Inflammatory macrophage treated with lipopolysaccharide for 1 hour (primary cell): ENCODE measurements at regions not wholly inside any gene's neighbourhood (a gene's known extent, or its start where the extent isn't known, plus 50 kb on each side); places are given as distances from the start of the nearest gene placed in this dataset.
"Not testable (repeated sequence)": the region's sequence is repeated elsewhere in the genome, so short reads cannot be mapped to it uniquely, and the experiment has no call there.

ENCODE experiments used
- DNase-seq, 2 donors: peaks; one replicate each; pipeline ENCODE4 v3.0.0-alpha.2; 2020 to 2022

- DNase-seq, result no peak
These were observed 159.4 kb downstream of the CRLF2 start for GRCh38 chrX:1053072-1053471.

- DNase-seq, result no peak
These were observed 160.4 kb downstream of the CRLF2 start for GRCh38 chrX:1052021-1052420.

GRCh38 chrX:1051421-1051820 lies 161.0 kb downstream of the CRLF2 start:
- no peak for DNase-seq

GRCh38 chrX:1045680-1046314 lies 166.7 kb downstream of the CRLF2 start:
- DNase-seq, result no peak

GRCh38 chrX:1041091-1041490 lies 171.4 kb downstream of the CRLF2 start:
- no peak for DNase-seq

GRCh38 chrX:1035931-1036330 lies 176.5 kb downstream of the CRLF2 start:
- DNase-seq, result not testable (repeated sequence)

GRCh38 chrX:1035206-1035605 lies 177.2 kb downstream of the CRLF2 start:
- DNase-seq, result no peak

- no peak for DNase-seq
These were observed 177.7 kb downstream of the CRLF2 start for GRCh38 chrX:1034717-1035116.

GRCh38 chrX:1031521-1032430 lies 180.7 kb downstream of the CRLF2 start:
- no peak for DNase-seq

- DNase-seq, result no peak
These were observed 183.0 kb downstream of the CRLF2 start for GRCh38 chrX:1029494-1029893.

- DNase-seq, result no peak
These were observed 184.8 kb downstream of the CRLF2 start for GRCh38 chrX:1027680-1028079.

- no peak for DNase-seq
These were observed 185.3 kb downstream of the CRLF2 start for GRCh38 chrX:1027133-1027532.

GRCh38 chrX:1026263-1027015 lies 186.0 kb downstream of the CRLF2 start:
- peak; percentile 20 to 38 for DNase-seq

GRCh38 chrX:1025413-1025812 lies 187.0 kb downstream of the CRLF2 start:
- no peak for DNase-seq

- DNase-seq, result no peak
These were observed 188.8 kb downstream of the CRLF2 start for GRCh38 chrX:1023676-1024075.

- not testable (repeated sequence) for DNase-seq
These were observed 191.0 kb downstream of the CRLF2 start for GRCh38 chrX:1021314-1021993.

- no peak for DNase-seq
These were observed 191.7 kb downstream of the CRLF2 start for GRCh38 chrX:1020634-1021166.

GRCh38 chrX:1016926-1017325 lies 195.5 kb downstream of the CRLF2 start:
- DNase-seq, result not testable (repeated sequence)

GRCh38 chrX:1016281-1016680 lies 196.2 kb downstream of the CRLF2 start:
- not testable (repeated sequence) for DNase-seq

- DNase-seq, result no peak
These were observed 199.7 kb downstream of the CRLF2 start for GRCh38 chrX:1012678-1013300.

- no peak for DNase-seq
These were observed 200.7 kb downstream of the CRLF2 start for GRCh38 chrX:1011691-1012283.

GRCh38 chrX:1009771-1010170 lies 202.7 kb downstream of the CRLF2 start:
- DNase-seq, result no peak
